UCSD-AML1 (cell line): ENCODE measurements at regions not wholly inside any gene's neighbourhood (a gene's known extent, or its start where the extent isn't known, plus 50 kb on each side); places are given as distances from the start of the nearest gene placed in this dataset.

Experiments
- DNase-seq: peaks from one replicate; lab custom pipeline; 2025; ENCODE audit not compliant: unreplicated experiment; lab: John Stamatoyannopoulos, UW

DNA sequence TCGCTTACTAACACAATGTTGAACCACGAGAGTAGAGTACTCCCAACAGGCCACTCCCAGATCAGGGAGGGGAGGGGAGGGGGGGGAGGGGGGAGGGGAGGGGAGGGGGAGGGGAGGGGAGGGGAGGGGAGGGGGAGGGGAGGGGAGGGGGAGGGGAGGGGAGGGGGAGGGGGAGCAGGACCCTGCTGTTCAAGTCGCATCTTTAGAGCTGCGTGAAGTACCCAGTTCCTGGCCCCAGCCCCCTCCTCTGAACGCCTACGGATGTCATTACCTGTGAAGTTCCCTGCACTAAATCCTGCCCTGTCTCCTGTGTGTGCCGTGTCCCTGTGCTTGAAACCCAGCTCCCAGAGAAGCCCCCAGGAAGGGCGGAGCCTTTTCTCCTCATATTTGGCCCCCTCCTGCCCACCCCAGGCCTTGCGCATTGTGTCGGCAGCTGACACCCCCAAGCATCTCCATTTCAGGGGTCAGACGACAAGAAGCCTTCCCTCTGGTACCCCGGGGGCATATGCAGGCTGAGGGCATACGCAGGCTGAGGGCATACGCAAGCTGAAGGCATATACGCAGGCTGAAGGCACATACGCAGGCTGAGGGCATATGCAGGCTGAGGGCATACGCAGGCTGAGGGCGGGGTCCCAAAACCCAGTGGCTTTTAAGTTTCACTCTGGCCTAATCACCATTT, 330.2 kb downstream of the C16orf95 start:
- DNase-seq, result no peak

DNA sequence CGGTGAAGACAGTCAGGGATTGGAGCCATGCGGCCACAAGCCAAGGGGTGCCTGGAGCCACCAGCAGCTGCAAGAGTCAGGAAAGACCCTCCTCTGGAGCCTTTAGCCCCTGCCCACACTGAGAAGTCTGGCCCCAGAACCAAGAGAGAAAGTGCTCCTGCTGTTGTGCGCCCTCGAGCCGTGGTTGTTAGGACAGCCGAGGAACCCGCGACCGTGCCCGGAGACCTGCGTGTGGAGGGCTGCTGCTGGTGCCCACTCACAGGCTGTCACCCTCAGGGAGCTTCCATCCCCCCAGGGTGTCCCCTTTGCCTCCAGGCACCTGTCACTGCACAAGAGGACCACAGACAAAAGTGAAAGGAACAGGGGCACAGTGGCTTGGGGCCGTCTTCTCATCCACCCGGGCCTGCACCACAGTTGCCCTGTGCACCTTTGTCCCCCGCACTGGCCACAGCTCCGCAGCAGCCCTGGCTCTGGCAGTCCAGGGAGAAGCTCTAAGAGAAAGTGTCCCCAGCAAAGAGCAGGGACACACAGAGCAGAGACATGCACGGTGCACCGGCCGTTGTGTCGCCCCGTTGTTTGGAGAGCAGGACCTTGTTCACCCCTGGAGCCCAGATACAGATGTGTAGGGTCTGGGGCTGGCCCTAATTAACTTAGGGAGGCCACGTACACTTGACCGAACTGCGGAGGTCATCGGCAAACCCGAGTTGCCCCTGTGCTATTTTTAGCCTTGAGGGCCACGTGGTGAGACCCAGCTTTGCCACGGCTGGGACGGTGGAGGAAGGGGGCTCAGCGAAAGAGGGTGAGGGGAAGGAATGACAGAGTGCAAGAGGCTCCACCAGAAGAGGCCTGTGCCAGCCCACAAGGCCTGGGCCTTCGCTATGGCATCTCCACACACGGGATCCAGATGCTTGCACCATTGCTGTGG, 329.2 kb downstream of the C16orf95 start:
- DNase-seq, result no peak

DNA sequence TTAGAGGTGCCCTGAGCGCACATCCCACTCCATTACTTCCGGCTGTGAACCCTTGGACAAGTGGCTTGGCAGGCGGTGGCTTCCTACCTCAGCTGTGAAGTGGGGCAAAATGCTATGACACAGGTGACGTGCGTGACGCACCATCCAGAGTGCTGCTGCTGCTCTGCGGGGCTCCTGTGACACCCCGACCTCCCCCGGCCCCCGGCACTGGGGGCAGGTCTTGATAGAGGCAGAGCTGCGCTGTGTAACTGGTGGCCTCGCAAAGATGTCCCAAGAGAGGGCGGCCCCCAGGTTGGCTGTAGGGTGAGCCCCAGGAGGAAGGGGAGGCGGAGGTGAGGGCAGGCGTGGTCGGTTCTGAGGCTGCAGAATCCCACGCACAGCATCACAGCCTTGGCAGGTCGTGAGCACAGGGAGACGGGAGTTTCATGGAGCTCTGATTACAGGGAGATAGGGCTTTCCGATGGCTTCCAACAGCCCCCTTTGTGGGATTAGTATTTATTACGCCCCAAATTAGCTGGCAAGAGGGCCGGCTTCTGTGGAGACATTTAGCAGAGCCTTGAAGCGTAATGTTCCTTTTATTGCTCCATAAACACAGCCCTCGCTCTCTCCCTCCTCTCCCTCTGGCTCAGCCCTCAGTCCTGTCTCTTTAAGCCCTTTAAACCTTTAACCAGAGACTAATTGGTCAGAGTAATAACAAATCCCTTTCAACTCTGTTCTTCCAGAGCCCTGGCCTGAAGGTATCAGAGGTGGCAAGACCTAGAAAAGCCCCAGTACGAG, 328.1 kb downstream of the C16orf95 start:
- no peak for DNase-seq

DNA sequence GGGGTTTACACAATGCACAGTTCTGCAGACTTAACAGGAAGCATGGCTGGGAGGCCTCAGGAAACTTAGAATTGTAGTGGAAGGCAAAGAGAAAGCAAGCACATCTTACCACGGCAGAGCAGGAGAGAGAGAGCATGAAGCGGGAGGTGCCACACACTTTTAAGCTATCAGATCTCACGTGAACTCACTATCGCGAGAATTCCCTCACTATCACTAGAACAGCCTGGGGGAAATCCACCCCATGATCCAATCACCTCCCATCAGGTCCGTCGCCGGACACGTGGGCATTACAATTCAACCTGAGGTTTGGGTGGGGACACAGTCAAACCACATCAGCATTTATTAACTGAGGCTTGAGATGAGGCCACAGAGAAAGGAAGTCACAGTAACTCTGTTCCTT, 326.7 kb downstream of the C16orf95 start:
- no peak for DNase-seq

GRCh38 chr16:86991679-86992078, 325.5 kb downstream of the C16orf95 start:
- DNase-seq, result no peak

DNA sequence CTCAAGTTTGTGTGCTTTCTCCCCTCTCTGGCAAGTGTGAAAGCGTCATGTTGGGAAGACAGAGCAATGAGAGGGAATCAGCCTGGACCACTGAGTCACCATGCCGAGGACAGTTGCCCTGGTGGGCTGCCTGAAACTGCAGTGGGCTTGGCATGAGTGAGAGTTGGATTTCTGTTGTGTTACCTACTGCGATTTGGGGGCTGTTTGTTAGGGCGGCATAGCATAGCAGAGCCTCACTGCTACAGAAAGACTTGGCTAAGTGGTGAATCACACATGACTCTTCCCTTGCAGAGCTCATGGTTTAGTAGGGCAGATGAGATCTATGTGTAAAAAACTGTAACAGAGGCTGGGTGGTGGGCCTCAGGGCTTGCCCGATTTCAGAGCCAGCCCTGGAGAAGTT, 324.6 kb downstream of the C16orf95 start:
- DNase-seq, result no peak

DNA sequence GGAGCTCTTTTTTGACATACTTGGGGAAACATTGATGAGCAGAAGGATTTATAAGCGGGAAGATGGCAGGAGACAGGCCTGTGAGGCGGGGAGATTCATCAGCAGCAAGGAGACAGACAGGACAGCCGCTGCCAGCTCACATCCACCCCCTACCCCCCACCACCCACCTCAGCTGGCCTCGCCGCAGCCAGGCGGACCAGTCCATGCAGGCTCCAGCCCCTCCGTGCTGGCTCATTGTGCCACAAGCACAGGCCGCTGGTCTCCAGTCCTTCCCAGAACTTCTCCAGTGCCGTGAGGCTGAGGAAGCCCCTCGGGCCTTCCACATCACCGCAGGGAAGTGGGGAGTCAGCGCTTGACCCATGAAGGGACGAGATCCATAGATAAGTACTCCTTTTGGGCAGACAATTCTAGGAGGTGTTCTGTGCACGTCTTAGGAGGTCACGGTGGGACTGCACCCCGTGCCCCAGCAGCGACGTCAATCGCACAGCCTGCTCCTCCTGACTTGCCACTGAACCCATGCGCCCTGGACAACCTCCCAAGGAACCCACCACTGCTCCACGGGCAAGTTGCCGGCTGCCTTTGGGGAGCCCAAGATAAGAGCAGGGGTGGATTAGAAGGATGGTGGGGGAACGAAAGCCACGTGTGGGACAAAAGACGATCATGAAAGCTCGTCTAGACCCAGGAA, 323.6 kb downstream of the C16orf95 start:
- no peak for DNase-seq

- DNase-seq, result no peak
These were observed 323.0 kb downstream of the C16orf95 start for GRCh38 chr16:86994215-86994614.

- DNase-seq, result no peak
These were observed 322.5 kb downstream of the C16orf95 start for GRCh38 chr16:86994651-86995171.

- DNase-seq, result no peak
These were observed 321.7 kb downstream of the C16orf95 start for GRCh38 chr16:86995456-86995855.

GRCh38 chr16:86996081-86996480, 321.1 kb downstream of the C16orf95 start:
- DNase-seq, result no peak

DNA sequence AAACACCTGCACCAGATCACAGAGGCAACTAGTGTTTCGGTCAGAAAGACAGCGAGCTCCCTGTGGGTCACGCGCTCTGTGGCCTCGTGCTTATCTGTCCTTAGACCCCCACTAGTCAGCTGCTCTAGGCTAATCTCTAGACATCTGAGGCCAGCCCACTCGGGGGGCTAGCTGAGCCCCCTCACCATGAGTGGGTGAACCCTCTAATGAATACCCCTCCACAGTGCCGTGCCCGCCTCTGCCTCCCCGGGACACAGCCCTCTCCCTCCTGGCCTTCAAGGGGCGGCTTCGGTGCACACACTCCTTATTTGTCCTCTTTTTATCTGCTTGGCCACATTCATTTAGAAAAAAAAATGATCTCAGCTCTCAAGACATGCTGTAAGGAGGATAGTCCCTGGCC, 320.1 kb downstream of the C16orf95 start:
- no peak for DNase-seq

GRCh38 chr16:86998196-86999001, 318.8 kb downstream of the C16orf95 start:
- no peak for DNase-seq

- no peak for DNase-seq
These were observed 317.2 kb downstream of the C16orf95 start for GRCh38 chr16:87000001-87000400.

DNA sequence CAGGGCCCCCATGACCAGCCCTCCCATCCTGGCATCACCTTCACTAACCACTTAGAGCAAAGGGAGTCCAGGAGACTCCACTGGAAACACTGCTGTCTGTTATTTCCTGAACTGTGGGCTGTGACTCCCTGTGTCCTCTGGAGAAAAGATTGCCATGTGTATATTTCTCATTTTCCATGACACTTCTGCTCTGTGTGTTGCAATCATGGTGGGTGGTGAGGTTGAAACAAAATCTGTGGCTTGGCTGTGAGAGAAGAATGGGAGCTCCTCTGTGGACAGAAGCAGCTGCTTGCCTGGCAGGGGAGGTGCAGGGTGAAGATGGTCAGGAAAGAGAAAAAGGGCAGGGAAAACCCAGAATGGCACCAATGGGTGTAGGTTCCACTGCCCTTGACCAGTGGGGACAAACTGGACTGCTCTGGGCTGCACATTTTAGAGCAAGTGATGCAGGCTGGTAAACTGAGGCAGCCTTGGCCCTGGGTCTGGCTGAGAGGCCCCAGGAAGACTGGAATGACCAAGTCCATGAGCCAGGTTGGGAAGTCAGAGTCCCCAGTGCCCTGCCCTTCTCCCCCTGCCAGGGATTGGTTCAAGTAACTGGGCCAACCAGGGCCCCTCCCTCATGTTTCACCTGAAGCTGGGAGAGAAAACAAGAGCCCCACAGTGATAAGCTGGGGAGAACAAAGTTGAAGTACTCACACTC, 314.3 kb downstream of the C16orf95 start:
- DNase-seq, result no peak

DNA sequence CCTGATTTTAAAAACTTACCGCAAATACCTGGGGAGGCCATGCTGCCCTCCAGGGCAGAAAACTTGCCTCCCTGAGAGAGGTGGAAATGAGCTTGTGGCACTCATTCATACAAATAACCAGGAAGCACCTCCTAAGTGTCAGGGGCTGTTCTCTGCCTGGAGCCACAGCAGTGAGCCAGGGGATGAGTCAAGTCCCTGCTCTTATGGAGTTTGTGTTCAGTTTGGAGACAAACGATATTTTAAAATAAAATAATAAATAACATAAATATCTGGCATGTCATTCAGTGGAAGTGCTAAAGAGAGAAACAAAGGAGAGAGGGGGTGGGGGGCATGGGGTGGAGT, 313.8 kb downstream of the C16orf95 start:
- DNase-seq, result no peak

DNA sequence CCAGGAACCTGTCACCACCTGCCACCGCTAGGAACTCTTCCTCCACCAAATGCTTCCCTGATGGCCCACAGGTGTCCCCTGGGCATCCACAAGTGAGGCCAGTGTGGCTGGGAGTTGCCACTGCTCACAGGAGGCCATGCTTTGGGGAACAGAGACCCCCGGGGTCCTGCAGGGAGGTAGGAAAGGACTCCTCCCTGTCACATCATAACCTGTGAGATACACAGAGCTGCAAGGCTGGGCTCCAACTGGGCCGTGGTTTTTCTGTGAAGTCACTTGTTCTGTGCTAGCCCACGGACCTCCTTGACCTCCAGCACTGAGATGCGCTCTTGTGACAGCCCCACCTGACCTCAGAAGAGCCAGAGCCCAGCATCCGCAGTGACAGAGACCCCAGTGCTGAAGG, 311.2 kb downstream of the C16orf95 start:
- DNase-seq, result no peak

DNA sequence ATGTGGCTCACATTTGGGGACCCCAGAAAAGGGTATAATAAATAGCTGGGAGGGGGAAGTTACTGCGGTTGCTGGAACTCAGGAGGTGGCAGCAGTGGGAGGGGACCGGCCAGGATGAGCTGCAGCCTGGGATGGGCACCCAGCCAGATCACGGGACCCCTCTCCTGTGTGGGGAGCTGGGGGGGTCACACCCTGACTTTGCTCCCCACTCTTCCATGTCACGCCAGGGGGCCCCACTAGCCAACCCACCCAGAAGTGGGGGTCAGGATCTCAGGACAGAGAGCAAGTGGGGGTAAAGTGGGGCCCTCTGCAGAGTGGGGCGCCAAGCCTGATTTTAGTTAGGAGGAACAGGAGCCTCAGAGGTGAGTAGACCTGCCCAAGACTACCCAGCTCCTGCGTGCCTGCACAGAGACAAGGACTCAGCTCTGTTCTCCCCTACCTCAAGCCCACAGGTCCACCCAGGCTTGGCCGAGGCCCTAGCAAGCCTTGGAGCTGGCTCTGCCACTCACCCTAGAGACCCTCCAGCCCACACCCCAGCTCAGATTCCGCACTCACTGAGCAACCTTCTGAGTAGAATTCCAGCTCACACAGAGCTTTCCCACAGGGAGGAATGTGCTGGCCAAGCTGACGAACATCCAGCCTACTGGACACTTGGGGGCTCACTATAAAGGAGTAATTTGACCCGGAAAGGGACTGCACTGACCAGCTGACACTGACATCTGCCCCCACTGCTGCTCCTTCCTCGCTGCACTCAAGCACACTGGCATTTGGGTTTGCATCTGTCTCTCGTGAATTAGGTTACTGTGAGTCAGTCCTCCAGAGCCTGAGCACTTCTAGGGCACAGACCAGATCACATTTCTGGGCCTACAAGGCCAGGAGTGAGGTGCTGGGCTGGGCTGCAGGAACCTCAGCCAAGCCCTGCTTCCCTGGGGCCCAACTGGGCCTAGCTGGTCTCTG, 310.1 kb downstream of the C16orf95 start:
- no peak for DNase-seq
